DND-41 (cell line): ENCODE measurements at regions not wholly inside any gene's neighbourhood (a gene's known extent, or its start where the extent isn't known, plus 50 kb on each side); places are given as distances from the start of the nearest gene placed in this dataset.

Source experiments
- ATAC-seq: fragments of 200-7000 bp; cut with Tn5 transposase; 3 replicates; pipeline ENCODE4 v1.9.1; 2021; ENCODE audit warnings: low read depth; ENCODE audit not compliant: insufficient read depth
- DNase-seq: peaks from one replicate; pipeline ENCODE4 v3.0.0-alpha.2; 2020
- H2AFZ ChIP-seq: 2 replicates; pipeline ENCODE4 v1.6.0; 2012; ENCODE audit warnings: low read depth, low read length
- H3K27ac ChIP-seq: 2 replicates; pipeline ENCODE4 v1.5.1; 2012; ENCODE audit warnings: low read length, inconsistent platforms
- H3K27me3 ChIP-seq: fragments of 200-600 bp; sonication (generic); 2 replicates; pipeline ENCODE4 v1.6.0; 2012; ENCODE audit warnings: low read length, mild to moderate bottlenecking, inconsistent platforms; ENCODE audit not compliant: insufficient read depth, poor library complexity
- H3K36me3 ChIP-seq: 2 replicates; pipeline ENCODE4 v1.5.1; 2012; ENCODE audit warnings: low read length, inconsistent platforms; ENCODE audit not compliant: insufficient read depth
- H3K4me1 ChIP-seq: 2 replicates; pipeline ENCODE4 v1.5.1; 2012; ENCODE audit warnings: mild to moderate bottlenecking, low read length; ENCODE audit not compliant: insufficient read depth
- H3K4me2 ChIP-seq: 2 replicates; pipeline ENCODE4 v1.6.0; 2012; ENCODE audit warnings: mild to moderate bottlenecking, moderate library complexity, low read length, inconsistent platforms; ENCODE audit not compliant: insufficient read depth
- H3K4me3 ChIP-seq, 2 experiments: fragments of 200-600 bp in 1 of 2; shearing (Covaris generic) in 1 of 2; 2 replicates each; pipeline ENCODE4 v1.5.1; 2012 to 2016; ENCODE audit warnings: inconsistent platforms in 2 of 2, low read length in 2 of 2, mild to moderate bottlenecking in 2 of 2, low read depth in 1 of 2, moderate library complexity in 1 of 2
- H3K79me2 ChIP-seq: 2 replicates; pipeline ENCODE4 v1.6.0; 2012; ENCODE audit warnings: low read length, inconsistent platforms; ENCODE audit not compliant: insufficient read depth
- H3K9ac ChIP-seq: 2 replicates; pipeline ENCODE4 v1.6.0; 2012; ENCODE audit warnings: low read depth, mild to moderate bottlenecking, inconsistent platforms, low read length, moderate library complexity
- H3K9me3 ChIP-seq: 2 replicates; pipeline ENCODE4 v1.5.1; 2012; ENCODE audit warnings: low read length, moderate library complexity, mild to moderate bottlenecking, inconsistent platforms; ENCODE audit not compliant: insufficient read depth, severe bottlenecking
- H4K20me1 ChIP-seq: 2 replicates; pipeline ENCODE4 v1.6.0; 2012; ENCODE audit warnings: low read length; ENCODE audit not compliant: insufficient read depth
- CTCF ChIP-seq: IDR thresholded peaks from 2 replicates; pipeline ENCODE4 v1.5.1; 2012; ENCODE audit warnings: borderline replicate concordance, low read length, moderate library complexity, mild to moderate bottlenecking; ENCODE audit not compliant: poor library complexity, severe bottlenecking; ENCODE audit errors: extremely low read depth
- EZH2 ChIP-seq: IDR thresholded peaks from 3 replicates; pipeline ENCODE4 v1.6.1; 2012; ENCODE audit warnings: borderline replicate concordance, low read depth, mild to moderate bottlenecking, moderate library complexity, low read length, inconsistent platforms; ENCODE audit not compliant: severe bottlenecking

- H3K27me3 ChIP-seq: no peaks in the 10 kb centered on the region
- ATAC-seq: no peak
- TF ChIP-seq EZH2 (no peak), CTCF (no peak)
- H3K4me2 ChIP-seq: no peak overlapping the region
- no peaks in the 10 kb centered on the region for H3K79me2 ChIP-seq
- H3K27ac ChIP-seq: no peak overlapping the region
- H3K9ac ChIP-seq: no peak overlapping the region
- H2AFZ ChIP-seq: no peak overlapping the region
- H4K20me1 ChIP-seq: no peaks in the 10 kb centered on the region
- DNase-seq: no peak
- no peaks in the 10 kb centered on the region for H3K4me1 ChIP-seq
- no peaks in the 10 kb centered on the region for H3K9me3 ChIP-seq
- H3K36me3 ChIP-seq: no peaks in the 10 kb centered on the region
- no peak overlapping the region for H3K4me3 ChIP-seq
Observed at GRCh38 chr2:147174824-147175254, 670.0 kb upstream of the ACVR2A start.

GRCh38 chr2:147173798-147174197, 671.0 kb upstream of the ACVR2A start:
- H3K9ac ChIP-seq: no peak overlapping the region
- ATAC-seq: no peak
- H3K27ac ChIP-seq: no peak overlapping the region
- H3K9me3 ChIP-seq: no peaks in the 10 kb centered on the region
- H3K36me3 ChIP-seq: no peaks in the 10 kb centered on the region
- no peak for DNase-seq
- H4K20me1 ChIP-seq: no peaks in the 10 kb centered on the region
- TF ChIP-seq EZH2 (no peak), CTCF (no peak)
- H2AFZ ChIP-seq: no peak overlapping the region
- H3K27me3 ChIP-seq: no peaks in the 10 kb centered on the region
- no peaks in the 10 kb centered on the region for H3K79me2 ChIP-seq
- no peak overlapping the region for H3K4me2 ChIP-seq
- H3K4me3 ChIP-seq: no peak overlapping the region
- no peaks in the 10 kb centered on the region for H3K4me1 ChIP-seq

GRCh38 chr2:147173189-147173581, 671.6 kb upstream of the ACVR2A start:
- Histone ChIP-seq H3K4me2 (no peak overlapping the region), H3K9me3 (no peaks in the 10 kb centered on the region), H2AFZ (no peak overlapping the region), H3K4me1 (no peaks in the 10 kb centered on the region), H3K9ac (no peak overlapping the region), H4K20me1 (no peaks in the 10 kb centered on the region), H3K79me2 (no peaks in the 10 kb centered on the region), H3K36me3 (no peaks in the 10 kb centered on the region), H3K27ac (no peak overlapping the region), H3K27me3 (no peaks in the 10 kb centered on the region), H3K4me3 (no peak overlapping the region)
- TF ChIP-seq EZH2 (no peak), CTCF (no peak)
- ATAC-seq (no peak), DNase-seq (no peak)
